Epithelial cell of esophagus (primary cell): ENCODE measurements at regions not wholly inside any gene's neighbourhood (a gene's known extent, or its start where the extent isn't known, plus 50 kb on each side); places are given as distances from the start of the nearest gene placed in this dataset.

ENCODE experiments used
- DNase-seq: peaks from one replicate; pipeline ENCODE4 v3.0.0; 2010; ENCODE audit warnings: low read depth
- H3K4me3 ChIP-seq: 2 replicates; pipeline ENCODE4 v1.5.1; 2011; ENCODE audit warnings: mild to moderate bottlenecking, low read length, control low read depth
- TF ChIP-seq, protein P1 (sequence below): IDR thresholded peaks from 2 replicates; pipeline ENCODE4 v1.5.1; 2011; ENCODE audit warnings: low read depth, mild to moderate bottlenecking, low read length, control low read depth, inconsistent platforms; ENCODE audit not compliant: insufficient read depth; ENCODE audit errors: missing control alignments

DNA sequence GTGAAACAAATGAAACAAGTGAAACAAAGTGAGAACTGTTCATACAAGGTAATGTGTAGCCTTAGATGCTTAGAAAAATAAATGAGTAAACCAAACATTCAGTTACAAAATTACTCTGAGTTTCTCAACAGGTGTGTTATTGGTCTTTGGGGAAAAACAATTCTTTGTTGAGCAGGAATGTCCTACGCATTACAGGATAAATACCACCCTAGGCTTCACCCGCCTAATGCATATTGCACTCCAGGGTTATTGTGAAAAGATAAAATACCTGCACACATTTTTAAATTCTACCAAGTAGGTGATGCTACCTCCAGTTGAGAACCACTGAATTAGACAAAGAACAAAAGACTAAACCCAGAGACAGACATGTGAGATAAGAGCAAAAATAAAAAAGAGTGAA lies 72.2 kb downstream of the ADAMTS1 start:
- TF ChIP-seq, protein P1, sequence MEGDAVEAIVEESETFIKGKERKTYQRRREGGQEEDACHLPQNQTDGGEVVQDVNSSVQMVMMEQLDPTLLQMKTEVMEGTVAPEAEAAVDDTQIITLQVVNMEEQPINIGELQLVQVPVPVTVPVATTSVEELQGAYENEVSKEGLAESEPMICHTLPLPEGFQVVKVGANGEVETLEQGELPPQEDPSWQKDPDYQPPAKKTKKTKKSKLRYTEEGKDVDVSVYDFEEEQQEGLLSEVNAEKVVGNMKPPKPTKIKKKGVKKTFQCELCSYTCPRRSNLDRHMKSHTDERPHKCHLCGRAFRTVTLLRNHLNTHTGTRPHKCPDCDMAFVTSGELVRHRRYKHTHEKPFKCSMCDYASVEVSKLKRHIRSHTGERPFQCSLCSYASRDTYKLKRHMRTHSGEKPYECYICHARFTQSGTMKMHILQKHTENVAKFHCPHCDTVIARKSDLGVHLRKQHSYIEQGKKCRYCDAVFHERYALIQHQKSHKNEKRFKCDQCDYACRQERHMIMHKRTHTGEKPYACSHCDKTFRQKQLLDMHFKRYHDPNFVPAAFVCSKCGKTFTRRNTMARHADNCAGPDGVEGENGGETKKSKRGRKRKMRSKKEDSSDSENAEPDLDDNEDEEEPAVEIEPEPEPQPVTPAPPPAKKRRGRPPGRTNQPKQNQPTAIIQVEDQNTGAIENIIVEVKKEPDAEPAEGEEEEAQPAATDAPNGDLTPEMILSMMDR: no peak
- DNase-seq: no peak
- H3K4me3 ChIP-seq: no peak overlapping the region

DNA sequence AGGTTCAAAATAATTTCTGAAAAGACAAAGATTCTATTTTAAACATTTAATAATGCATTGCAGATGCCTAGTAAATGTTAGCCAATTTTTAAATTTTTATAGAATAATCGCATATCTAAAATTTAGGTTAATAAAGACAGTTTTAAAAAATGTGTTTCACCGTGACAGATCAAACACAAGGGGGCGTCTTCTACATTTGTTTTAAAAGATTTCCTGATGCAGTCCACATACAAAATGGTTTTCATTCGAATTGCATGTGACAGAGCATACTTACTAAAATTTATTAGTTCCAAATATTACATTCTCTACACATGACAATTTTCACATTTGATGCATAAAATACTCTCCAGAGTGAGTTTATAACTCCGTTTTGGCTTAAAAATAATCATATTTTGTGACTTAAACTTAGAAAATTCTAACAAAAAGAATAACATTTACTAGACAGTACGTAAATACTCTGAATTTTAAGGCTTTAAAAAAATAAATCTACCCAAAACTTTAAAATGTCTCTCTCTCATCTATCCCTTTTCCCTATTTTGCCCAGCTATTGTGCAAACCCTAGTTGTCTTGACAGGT lies 75.5 kb downstream of the ADAMTS1 start:
- DNase-seq: peak; percentile 58
- no peak overlapping the region for H3K4me3 ChIP-seq
- TF ChIP-seq, protein P1: peak; percentile 49

DNA sequence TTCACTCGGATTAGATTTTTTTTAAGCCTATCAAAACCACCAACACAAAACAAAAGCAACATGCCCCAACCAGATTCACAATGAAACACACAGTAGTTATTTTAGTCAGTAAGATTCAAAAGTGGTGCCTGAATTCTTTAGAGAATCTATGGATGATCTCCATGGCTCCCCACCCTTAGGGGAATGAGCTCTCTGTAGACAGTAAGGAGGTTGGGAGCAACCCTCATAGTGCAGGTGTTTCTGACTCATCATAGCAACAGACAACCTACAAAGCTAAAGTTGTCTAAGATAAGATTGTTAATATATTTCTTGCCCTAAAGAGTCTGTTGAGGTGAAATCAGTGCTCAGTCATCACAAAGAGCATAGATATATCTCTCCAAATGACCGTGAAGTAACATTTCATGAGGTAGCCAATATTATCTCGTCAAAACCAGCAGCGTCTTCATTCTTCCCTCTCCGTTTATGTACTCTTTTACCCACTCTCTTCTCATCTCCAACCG lies 78.3 kb downstream of the ADAMTS1 start:
- DNase-seq: no peak
- H3K4me3 ChIP-seq: no peak overlapping the region
- TF ChIP-seq, protein P1: no peak

DNA sequence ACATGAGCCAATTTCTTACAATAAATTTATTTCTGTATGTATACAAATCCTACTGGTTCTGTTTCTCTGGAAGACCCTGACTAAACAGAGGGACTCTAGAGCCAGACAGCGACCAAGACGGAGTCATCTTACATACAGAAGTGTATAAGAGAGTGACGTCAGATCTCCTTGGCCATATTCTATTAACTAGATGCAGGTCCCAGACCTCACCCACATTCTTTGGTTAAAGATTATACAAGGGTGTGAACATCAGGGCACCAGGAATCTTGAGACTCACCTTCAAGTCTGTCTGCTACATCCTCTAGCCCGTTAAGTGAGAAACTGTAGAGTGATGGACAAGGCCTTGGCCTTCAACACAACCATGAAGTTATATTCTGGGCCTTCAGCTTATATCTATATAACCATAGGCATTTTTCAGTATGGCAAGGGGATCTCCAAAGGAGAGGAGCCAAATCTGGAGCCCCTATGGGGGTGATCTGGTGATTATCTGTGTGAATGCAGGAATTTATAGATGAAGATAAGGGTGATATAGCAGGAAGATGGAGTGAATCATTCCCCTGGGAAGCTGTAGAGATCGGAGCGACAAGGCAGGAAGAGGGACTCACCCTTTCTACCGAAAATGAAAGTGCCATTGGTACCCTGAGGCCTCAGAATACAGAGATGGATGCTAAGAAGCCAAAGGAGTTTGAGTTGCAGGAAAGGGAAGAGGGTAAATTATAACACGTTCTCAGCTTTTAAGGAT lies 83.9 kb downstream of the ADAMTS1 start:
- no peak overlapping the region for H3K4me3 ChIP-seq
- TF ChIP-seq, protein P1: no peak
- DNase-seq: no peak

DNA sequence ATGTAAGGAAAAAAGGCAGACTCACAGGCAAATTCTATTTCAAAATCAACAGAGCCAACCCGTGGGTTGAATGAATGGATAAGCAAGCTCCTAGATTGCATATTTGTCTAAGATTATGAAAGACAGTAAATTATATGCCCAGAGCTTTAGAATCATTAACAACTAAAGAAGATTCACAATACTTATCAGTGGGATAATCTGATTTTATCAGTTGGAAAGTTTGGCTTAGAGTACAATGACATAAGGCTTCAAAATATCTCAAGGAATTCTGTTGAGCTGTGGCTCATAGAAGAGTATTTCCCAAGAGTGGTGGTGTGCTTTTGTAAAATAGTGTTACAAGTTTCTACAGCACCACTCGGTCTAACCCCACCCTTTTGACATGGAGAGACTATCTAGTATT lies 85.5 kb downstream of the ADAMTS1 start:
- no peak overlapping the region for H3K4me3 ChIP-seq
- TF ChIP-seq, protein P1: no peak
- no peak for DNase-seq

DNA sequence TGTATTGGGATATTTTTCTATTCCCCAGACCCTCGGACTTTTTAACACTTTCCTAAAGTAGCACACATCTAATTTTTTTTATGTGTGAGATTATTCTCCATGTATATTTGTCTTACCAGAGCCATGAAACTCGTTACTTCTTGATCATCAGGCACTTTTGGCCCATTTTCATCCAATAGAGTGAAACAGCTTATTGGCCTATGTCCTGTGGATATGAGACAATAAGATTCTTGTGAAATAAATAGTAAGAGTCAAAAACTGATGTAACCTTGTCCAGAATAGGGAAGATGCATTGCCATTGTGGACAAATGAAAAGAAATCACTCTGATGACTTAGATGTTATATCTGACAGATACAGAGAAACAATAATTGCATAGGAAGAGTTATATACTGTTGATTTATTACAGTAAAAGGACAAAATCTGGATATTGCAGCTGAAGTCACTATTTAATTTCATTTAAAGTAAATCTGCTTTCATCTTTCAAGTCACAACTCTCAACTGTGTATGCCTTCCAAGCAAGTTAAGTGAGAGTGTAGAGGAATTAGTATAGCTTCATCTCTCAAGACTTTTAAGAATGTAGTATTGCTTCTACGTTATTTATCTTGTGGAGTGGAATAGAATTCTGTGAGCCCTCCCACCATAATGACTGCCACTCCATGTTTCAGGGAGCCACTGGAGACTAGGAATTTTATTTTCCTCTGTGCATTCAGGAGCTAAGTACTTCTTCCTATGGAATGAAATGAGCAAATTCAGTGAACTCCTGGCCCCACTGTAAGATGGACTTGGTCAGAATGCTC lies 86.9 kb downstream of the ADAMTS1 start:
- TF ChIP-seq, protein P1: no peak
- DNase-seq: no peak
- H3K4me3 ChIP-seq: no peak overlapping the region
